B cell (primary cell): ENCODE measurements at regions not wholly inside any gene's neighbourhood (a gene's known extent, or its start where the extent isn't known, plus 50 kb on each side); places are given as distances from the start of the nearest gene placed in this dataset.

Experiments
- CTCF ChIP-seq: fragments of 200-600 bp; IDR thresholded peaks from one replicate; pipeline ENCODE4 v1.8.0; 2022; ENCODE audit warnings: antibody characterized with exemption, mild to moderate bottlenecking
- EZH2 ChIP-seq: IDR thresholded peaks from 2 replicates; pipeline ENCODE4 v1.6.1; 2012; ENCODE audit warnings: borderline replicate concordance, low read depth, mild to moderate bottlenecking, moderate library complexity, low read length; ENCODE audit not compliant: insufficient read depth, poor library complexity, severe bottlenecking

- TF ChIP-seq CTCF (no peak), EZH2 (no peak)
These were observed 139.3 kb upstream of the FBXL17 start for GRCh38 chr5:108521011-108521700.
